PC-3 (cell line): ENCODE measurements at regions not wholly inside any gene's neighbourhood (a gene's known extent, or its start where the extent isn't known, plus 50 kb on each side); places are given as distances from the start of the nearest gene placed in this dataset.

ENCODE experiments used
- ATAC-seq: fragments of 200-7000 bp; cut with Tn5 transposase; 2 replicates; pipeline ENCODE4 v1.9.1; 2020; ENCODE audit warnings: mild to moderate bottlenecking, moderate library complexity
- BruUV-seq: library from RNA; stranded (reverse); fragments of 400-500 nt; replicated peaks from 2 replicates; lab custom pipeline; 2021; lab: Mats Ljungman, UMichigan
- CTCF ChIA-PET: fragments of 300-600 bp; sonication (Branson Sonifier 250); formaldehyde crosslinking; loops from one replicate; lab custom pipeline; 2022; ENCODE audit warnings: antibody characterized with exemption; lab: Charles Lee
- POLR2A ChIA-PET: fragments of 300-600 bp; sonication (Branson Sonifier 250); formaldehyde crosslinking; loops from one replicate; lab custom pipeline; 2022; ENCODE audit warnings: antibody characterized with exemption; ENCODE audit not compliant: unreplicated experiment; lab: Charles Lee
- DNase-seq: peaks from one replicate; pipeline ENCODE4 v3.0.0-alpha.2; 2015
- H2AFZ ChIP-seq: fragments of 300-600 bp; sonication (generic); 2 replicates; pipeline ENCODE4 v1.6.0; 2016; ENCODE audit warnings: antibody characterized with exemption, low read length
- H3F3A ChIP-seq: fragments of 300-600 bp; sonication (generic); one replicate; pipeline ENCODE4 v1.6.0; 2017; ENCODE audit warnings: antibody characterized with exemption, low read length, control low read depth, mild to moderate bottlenecking; ENCODE audit not compliant: unreplicated experiment
- H3K27ac ChIP-seq: fragments of 300-600 bp; sonication (generic); 2 replicates; pipeline ENCODE4 v1.5.1; 2016; ENCODE audit warnings: mild to moderate bottlenecking, low read length
- H3K27me3 ChIP-seq: fragments of 300-600 bp; sonication (generic); 2 replicates; pipeline ENCODE4 v1.6.1; 2016; ENCODE audit warnings: low read length, mixed read lengths
- H3K36me3 ChIP-seq: fragments of 300-600 bp; sonication (generic); 2 replicates; pipeline ENCODE4 v1.6.1; 2016; ENCODE audit warnings: low read depth, mixed run types, low read length, mixed read lengths
- H3K4me1 ChIP-seq: fragments of 300-600 bp; sonication (generic); 2 replicates; pipeline ENCODE4 v1.5.1; 2016; ENCODE audit warnings: low read length; ENCODE audit not compliant: insufficient read depth
- H3K4me2 ChIP-seq: fragments of 300-600 bp; sonication (generic); 2 replicates; pipeline ENCODE4 v1.6.0; 2016; ENCODE audit warnings: low read length
- H3K4me3 ChIP-seq: fragments of 300-600 bp; sonication (generic); 2 replicates; pipeline ENCODE4 v1.5.1; 2016; ENCODE audit warnings: mild to moderate bottlenecking, low read length, mixed read lengths
- H3K79me2 ChIP-seq: fragments of 300-600 bp; sonication (generic); 2 replicates; pipeline ENCODE4 v1.6.1; 2017; ENCODE audit warnings: low read length, mixed read lengths
- H3K9ac ChIP-seq: fragments of 300-600 bp; sonication (generic); 2 replicates; pipeline ENCODE4 v1.6.0; 2016; ENCODE audit warnings: mild to moderate bottlenecking, low read length
- H3K9me2 ChIP-seq: fragments of 300-600 bp; sonication (generic); replicated peaks from 2 replicates; pipeline ENCODE4 v1.6.1; 2016; ENCODE audit warnings: mixed run types, low read length, mixed read lengths
- H3K9me3 ChIP-seq: fragments of 300-600 bp; sonication (generic); 2 replicates; pipeline ENCODE4 v1.6.1; 2016; ENCODE audit warnings: low read length, mixed read lengths
- H4K20me1 ChIP-seq: fragments of 300-600 bp; sonication (generic); 2 replicates; pipeline ENCODE4 v1.6.1; 2016; ENCODE audit warnings: low read length, mixed read lengths
- CTCF ChIP-seq: fragments of 300-600 bp; sonication (generic); conservative IDR thresholded peaks from 2 replicates; pipeline ENCODE4 v1.5.1; 2017; ENCODE audit warnings: antibody characterized with exemption, low read depth, mild to moderate bottlenecking, low read length
- EZH2 ChIP-seq: fragments of 300-600 bp; sonication (generic); IDR thresholded peaks from one replicate; pipeline ENCODE4 v1.6.1; 2017; ENCODE audit warnings: antibody characterized with exemption, mild to moderate bottlenecking, low read length; ENCODE audit not compliant: unreplicated experiment
- EZH2phosphoT487 ChIP-seq: fragments of 300-600 bp; sonication (generic); IDR thresholded peaks from 2 replicates; pipeline ENCODE4 v1.6.1; 2018; ENCODE audit warnings: mild to moderate bottlenecking, antibody characterized with exemption, low read length, borderline replicate concordance
- intact Hi-C: fragments of 100-400 bp; cut with micrococcal nuclease; formaldehyde crosslinking; loops from 2 replicates; pipeline ENCODE4 v1.9.0; 2023

- DNase-seq = no peak
- Histone ChIP-seq H3K27ac (no peak overlapping the region), H3K9ac (no peak overlapping the region), H2AFZ (no peak overlapping the region), H4K20me1 (no peaks in the 10 kb centered on the region), H3K9me2 (no peaks in the 10 kb centered on the region), H3K79me2 (no peaks in the 10 kb centered on the region), H3F3A (no peaks in the 10 kb centered on the region), H3K4me1 (no peaks in the 10 kb centered on the region), H3K27me3 (no peaks in the 10 kb centered on the region), H3K36me3 (no peaks in the 10 kb centered on the region), H3K4me3 (no peak overlapping the region), H3K9me3 (no peaks in the 10 kb centered on the region), H3K4me2 (no peak overlapping the region)
- intact Hi-C loops = no loop called here
- ATAC-seq = no peak
- CTCF ChIA-PET = no interaction called here
- BruUV-seq = no TSS peak
- TF ChIP-seq EZH2phosphoT487 (no peak), CTCF (no peak), EZH2 (no peak)
- POLR2A ChIA-PET = no interaction called here
These were observed 566.7 kb upstream of the PCDH7 start for GRCh38 chr4:30153427-30153826.

- H3K36me3 ChIP-seq = no peaks in the 10 kb centered on the region
- POLR2A ChIA-PET = no interaction called here
- no peaks in the 10 kb centered on the region for H3K9me2 ChIP-seq
- no peaks in the 10 kb centered on the region for H3K9me3 ChIP-seq
- ATAC-seq (no peak), DNase-seq (no peak)
- TF ChIP-seq CTCF (no peak), EZH2phosphoT487 (no peak), EZH2 (no peak)
- no TSS peak for BruUV-seq
- H3K4me2 ChIP-seq = no peak overlapping the region
- no peaks in the 10 kb centered on the region for H3K4me1 ChIP-seq
- H3K27me3 ChIP-seq = no peaks in the 10 kb centered on the region
- H3K79me2 ChIP-seq = no peaks in the 10 kb centered on the region
- no peaks in the 10 kb centered on the region for H4K20me1 ChIP-seq
- no peak overlapping the region for H3K4me3 ChIP-seq
- H2AFZ ChIP-seq = no peak overlapping the region
- CTCF ChIA-PET = no interaction called here
- intact Hi-C loops = no loop called here
- no peaks in the 10 kb centered on the region for H3F3A ChIP-seq
- no peak overlapping the region for H3K27ac ChIP-seq
- no peak overlapping the region for H3K9ac ChIP-seq
These were observed 560.0 kb upstream of the PCDH7 start for GRCh38 chr4:30160140-30160539.

GRCh38 chr4:30172416-30172815 is 547.8 kb upstream of the PCDH7 start:
- Histone ChIP-seq H3K79me2 (no peaks in the 10 kb centered on the region), H3K36me3 (no peaks in the 10 kb centered on the region), H4K20me1 (no peaks in the 10 kb centered on the region), H3K9me2 (no peaks in the 10 kb centered on the region), H3K9me3 (no peaks in the 10 kb centered on the region), H3K4me1 (no peaks in the 10 kb centered on the region), H3K27me3 (no peaks in the 10 kb centered on the region), H3K27ac (no peak overlapping the region), H3K9ac (no peak overlapping the region), H2AFZ (no peak overlapping the region), H3K4me2 (no peak overlapping the region), H3F3A (no peaks in the 10 kb centered on the region), H3K4me3 (no peak overlapping the region)
- intact Hi-C loops = no loop called here
- peak; percentile 30 for DNase-seq
- BruUV-seq = no TSS peak
- peak; percentile 38 for ATAC-seq
- TF ChIP-seq EZH2 = no peak
- no peak for TF ChIP-seq CTCF
- TF ChIP-seq EZH2phosphoT487 = no peak
- POLR2A ChIA-PET = no interaction called here
- CTCF ChIA-PET = no interaction called here
